CD14-positive monocyte (primary cell): ENCODE measurements at regions not wholly inside any gene's neighbourhood (a gene's known extent, or its start where the extent isn't known, plus 50 kb on each side); places are given as distances from the start of the nearest gene placed in this dataset.

Experiments
- DNase-seq, 3 donors: peaks; one replicate each; pipeline ENCODE4 v3.0.0-alpha.2; 2011 to 2022
- H2AFZ ChIP-seq: 2 replicates; pipeline ENCODE4 v1.6.0; 2012; ENCODE audit warnings: mild to moderate bottlenecking, low read depth, low read length, inconsistent platforms; ENCODE audit not compliant: insufficient read depth, poor library complexity, severe bottlenecking
- H3K27ac ChIP-seq, 2 donors: 1 replicate in 1 of 2; 2 replicates in 1 of 2; pipeline ENCODE4 v1.5.1; 2012 to 2013; ENCODE audit warnings: low read length in 2 of 2, control low read depth in 1 of 2, inconsistent platforms in 1 of 2, low read depth in 1 of 2, mild to moderate bottlenecking in 1 of 2
- H3K27me3 ChIP-seq, 2 donors: one replicate each; pipeline versions ENCODE4 v1.6.0 to v1.6.1; 2011 to 2013; ENCODE audit warnings: low read length in 2 of 2; ENCODE audit not compliant: control insufficient read depth in 2 of 2, insufficient read depth in 2 of 2
- H3K36me3 ChIP-seq, 2 donors: replicated peaks in 1 of 2; 1 replicate in 1 of 2; 2 replicates in 1 of 2; pipeline versions ENCODE4 v1.5.1 to v1.6.1; 2012 to 2013; ENCODE audit warnings: low read length in 2 of 2, control low read depth in 1 of 2, inconsistent platforms in 1 of 2, mild to moderate bottlenecking in 1 of 2; ENCODE audit not compliant: insufficient read depth in 2 of 2, control insufficient read depth in 1 of 2
- H3K4me1 ChIP-seq, 2 donors: 1 replicate in 1 of 2; 2 replicates in 1 of 2; pipeline versions ENCODE4 v1.5.1 to v1.6.1; 2012 to 2013; ENCODE audit warnings: low read length in 2 of 2, control low read depth in 1 of 2, inconsistent platforms in 1 of 2, mild to moderate bottlenecking in 1 of 2, moderate library complexity in 1 of 2; ENCODE audit not compliant: insufficient read depth in 2 of 2, control insufficient read depth in 1 of 2
- H3K4me2 ChIP-seq: replicated peaks from 2 replicates; pipeline ENCODE3; 2012; ENCODE audit warnings: low read length, moderate library complexity, mild to moderate bottlenecking; ENCODE audit not compliant: poor library complexity, severe bottlenecking; ENCODE audit errors: extremely low read depth
- H3K4me3 ChIP-seq, 3 experiments: fragments of 200-600 bp in 1 of 3; sonication (generic) in 1 of 3; replicated peaks in 1 of 3; 1 replicate in 2 of 3; 2 replicates in 1 of 3; pipeline ENCODE4 v1.5.1; 2011 to 2013; ENCODE audit warnings: low read length in 3 of 3, mild to moderate bottlenecking in 3 of 3, control low read depth in 2 of 3, low read depth in 2 of 3, inconsistent platforms in 1 of 3, moderate library complexity in 1 of 3
- H3K79me2 ChIP-seq: 2 replicates; pipeline ENCODE4 v1.6.0; 2012; ENCODE audit warnings: mild to moderate bottlenecking, control low read depth, inconsistent platforms, low read length, moderate library complexity; ENCODE audit not compliant: insufficient read depth
- H3K9ac ChIP-seq: 2 replicates; pipeline ENCODE4 v1.6.0; 2017; ENCODE audit warnings: low read length, mild to moderate bottlenecking; ENCODE audit not compliant: insufficient read depth, poor library complexity, severe bottlenecking
- H3K9me3 ChIP-seq, 2 donors: replicated peaks in 1 of 2; 1 replicate in 1 of 2; 2 replicates in 1 of 2; pipeline versions ENCODE4 v1.5.1 to v1.6.1; 2012 to 2013; ENCODE audit warnings: low read length in 2 of 2, control low read depth in 1 of 2; ENCODE audit not compliant: control insufficient read depth in 1 of 2, insufficient read depth in 1 of 2
- H4K20me1 ChIP-seq: 2 replicates; pipeline ENCODE4 v1.6.0; 2012; ENCODE audit warnings: mild to moderate bottlenecking, low read length, control low read depth, moderate library complexity; ENCODE audit not compliant: insufficient read depth
- H3K27ac Mint-ChIP-seq, 7 donors: one replicate each; pipeline ENCODE4 v1.8.0; 2020; ENCODE audit warnings: mild to moderate bottlenecking in 7 of 7, mixed read lengths in 7 of 7, moderate library complexity in 6 of 7, inconsistent platforms in 2 of 7
- H3K27me3 Mint-ChIP-seq, 3 donors: one replicate each; pipeline ENCODE4 v1.8.0; 2021 to 2022; ENCODE audit warnings: low read depth in 3 of 3, mild to moderate bottlenecking in 3 of 3, mixed read lengths in 3 of 3, moderate library complexity in 3 of 3, inconsistent platforms in 1 of 3
- H3K36me3 Mint-ChIP-seq, 2 donors: one replicate each; pipeline ENCODE4 v1.8.0; 2020; ENCODE audit warnings: mixed read lengths in 2 of 2, inconsistent platforms in 1 of 2, mild to moderate bottlenecking in 1 of 2
- H3K4me1 Mint-ChIP-seq: one replicate; pipeline ENCODE4 v1.8.0; 2020; ENCODE audit warnings: mild to moderate bottlenecking, mixed read lengths
- H3K4me3 Mint-ChIP-seq, 2 donors: one replicate each; pipeline ENCODE4 v1.8.0; 2020; ENCODE audit warnings: mild to moderate bottlenecking in 2 of 2, mixed read lengths in 2 of 2, moderate library complexity in 1 of 2
- H3K9me3 Mint-ChIP-seq, 7 donors: one replicate each; pipeline ENCODE4 v1.8.0; 2020 to 2022; ENCODE audit warnings: mixed read lengths in 7 of 7, mild to moderate bottlenecking in 6 of 7, moderate library complexity in 6 of 7, inconsistent platforms in 2 of 7
- CTCF ChIP-seq: fragments of 200-600 bp; IDR thresholded peaks from one replicate; pipeline ENCODE4 v1.8.0; 2022; ENCODE audit warnings: antibody characterized with exemption, mild to moderate bottlenecking
- WGBS: methylation state at CpG from one replicate; pipeline ENCODE4 v1.1.5; 2013; ENCODE audit warnings: missing lambda C conversion rate; ENCODE audit not compliant: insufficient coverage; 5-methylcytosine and 5-hydroxymethylcytosine counted together
- intact Hi-C, 2 donors: fragments of 100-400 bp; cut with micrococcal nuclease; formaldehyde crosslinking; loops; one replicate each; pipeline versions ENCODE4 v1.15.0 to v1.15.1; 2023

GRCh38 chr20:60732322-60732721, 519.7 kb upstream of the CDH4 start:
- Histone ChIP-seq H3K4me1 (no peaks in the 10 kb centered on the region), H2AFZ (no peak overlapping the region), H3K4me2 (no peak overlapping the region), H3K79me2 (no peaks in the 10 kb centered on the region), H3K9me3 (peaks cover 0 to 3% of the 10 kb centered on the region in 2 donors), H3K27me3 (no peaks in the 10 kb centered on the region), H3K4me3 (no peak overlapping the region), H3K9ac (no peak overlapping the region), H3K36me3 (no peaks in the 10 kb centered on the region), H4K20me1 (no peaks in the 10 kb centered on the region), H3K27ac (no peak overlapping the region)
- TF ChIP-seq CTCF, result no peak
- no peak overlapping the region for H3K4me3 Mint-ChIP-seq
- no peak overlapping the region for H3K27ac Mint-ChIP-seq
- H3K36me3 Mint-ChIP-seq, result no peaks in the 10 kb centered on the region
- H3K4me1 Mint-ChIP-seq, result no peaks in the 10 kb centered on the region
- peaks cover under 1 to 12% (median 3%) of the 10 kb centered on the region in 7 donors for H3K9me3 Mint-ChIP-seq
- no peak for DNase-seq
- H3K27me3 Mint-ChIP-seq, result peaks cover 0 to 1% (median 0%) of the 10 kb centered on the region in 3 donors
- WGBS, result no CpG with 5 or more reads among the region's 3 CpGs
- intact Hi-C loops, result no loop called here

GRCh38 chr20:60748086-60748485, 504.0 kb upstream of the CDH4 start:
- Histone ChIP-seq H3K27me3 (no peaks in the 10 kb centered on the region), H3K9me3 (peaks cover 0 to 4% of the 10 kb centered on the region in 2 donors), H3K27ac (no peak overlapping the region), H4K20me1 (no peaks in the 10 kb centered on the region), H3K9ac (no peak overlapping the region), H3K4me3 (no peak overlapping the region), H3K36me3 (no peaks in the 10 kb centered on the region), H2AFZ (no peak overlapping the region), H3K79me2 (no peaks in the 10 kb centered on the region), H3K4me1 (no peaks in the 10 kb centered on the region), H3K4me2 (no peak overlapping the region)
- TF ChIP-seq CTCF, result no peak
- Mint-ChIP-seq H3K4me3 (no peak overlapping the region), H3K4me1 (no peaks in the 10 kb centered on the region), H3K9me3 (peaks cover 0 to 14% (median 7%) of the 10 kb centered on the region in 7 donors), H3K27me3 (peaks cover 0 to 1% (median 0%) of the 10 kb centered on the region in 3 donors), H3K27ac (no peak overlapping the region), H3K36me3 (no peaks in the 10 kb centered on the region)
- intact Hi-C loops, result no loop called here
- 73% methylated on average over 3 of the region's 6 CpGs for WGBS
- no peak for DNase-seq
